ENCODE measurements at regions not wholly inside any gene's neighbourhood (a gene's known extent, or its start where the extent isn't known, plus 50 kb on each side); places are given as distances from the start of the nearest gene placed in this dataset.

GRCh38 chr12:19794116-19794515, 354.8 kb downstream of the AEBP2 start:
- H3K4me1 ChIP-seq (ENCODE audit: control insufficient read depth, insufficient read depth, low read length, poor library complexity, severe bottlenecking) = no peaks in the 10 kb centered on the region
- H3K9me3 ChIP-seq (ENCODE audit: control insufficient read depth, low read length) = no peaks in the 10 kb centered on the region
- no peaks in the 10 kb centered on the region for H3K36me3 ChIP-seq (ENCODE audit: control insufficient read depth, insufficient read depth, low read length)
- H3K4me3 ChIP-seq (ENCODE audit: extremely low read depth, insufficient read depth, low read length, poor library complexity, severe bottlenecking) = no peak overlapping the region
- 83% methylated on average over 1 of the region's 1 CpG; no CpG with 5 or more reads in 1 of the 2 experiments for WGBS, 2 experiments (ENCODE audit: insufficient coverage in 2 of 2)
- no peak overlapping the region for H3K27ac ChIP-seq (ENCODE audit: low read depth, low read length, severe bottlenecking)

DNA sequence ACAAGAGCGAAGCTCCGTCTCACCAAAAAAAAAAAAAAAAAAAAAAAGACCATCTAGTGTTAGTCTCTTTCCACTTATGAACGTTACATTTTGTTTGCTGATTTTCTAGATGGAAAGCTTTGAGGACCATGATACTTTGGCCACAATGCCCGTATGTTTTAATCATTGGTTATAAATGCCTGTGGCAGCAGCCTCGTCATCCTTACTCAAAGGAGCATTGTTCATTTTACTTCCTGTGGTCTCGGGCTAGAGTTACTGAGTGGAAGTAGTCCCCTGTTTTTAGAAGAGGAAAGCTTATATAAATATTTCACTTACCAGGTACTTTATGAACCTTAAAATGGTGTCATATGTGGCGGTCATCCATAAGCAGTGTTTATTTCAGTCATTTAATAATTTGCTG, 359.9 kb downstream of the AEBP2 start:
- Histone ChIP-seq H3K27ac (ENCODE audit: low read depth, low read length, severe bottlenecking) (no peak overlapping the region), H3K36me3 (ENCODE audit: control insufficient read depth, insufficient read depth, low read length) (no peaks in the 10 kb centered on the region)
- 86 to 100% methylated on average over 3 to 4 of the region's 7 CpGs for WGBS, 2 experiments (ENCODE audit: insufficient coverage in 2 of 2)

GRCh38 chr12:19799895-19800602, 360.8 kb downstream of the AEBP2 start:
- no peaks in the 10 kb centered on the region for H3K4me1 ChIP-seq (ENCODE audit: control insufficient read depth, insufficient read depth, low read length, poor library complexity, severe bottlenecking)
- WGBS, 2 experiments (ENCODE audit: insufficient coverage in 2 of 2) = 93 to 100% methylated on average over 1 to 4 of the region's 5 CpGs
- H3K27ac ChIP-seq (ENCODE audit: low read depth, low read length, severe bottlenecking) = no peak overlapping the region
- no peak overlapping the region for H3K4me3 ChIP-seq (ENCODE audit: extremely low read depth, insufficient read depth, low read length, poor library complexity, severe bottlenecking)
- no peaks in the 10 kb centered on the region for H3K9me3 ChIP-seq (ENCODE audit: control insufficient read depth, low read length)
- H3K36me3 ChIP-seq (ENCODE audit: control insufficient read depth, insufficient read depth, low read length) = no peaks in the 10 kb centered on the region

More for the DNA sequence above, 359.9 kb downstream of the AEBP2 start:
- Histone ChIP-seq H3K4me1 (ENCODE audit: control insufficient read depth, insufficient read depth, low read length, poor library complexity, severe bottlenecking) (no peaks in the 10 kb centered on the region), H3K4me3 (ENCODE audit: extremely low read depth, insufficient read depth, low read length, poor library complexity, severe bottlenecking) (no peak overlapping the region), H3K9me3 (ENCODE audit: control insufficient read depth, low read length) (no peaks in the 10 kb centered on the region)

DNA sequence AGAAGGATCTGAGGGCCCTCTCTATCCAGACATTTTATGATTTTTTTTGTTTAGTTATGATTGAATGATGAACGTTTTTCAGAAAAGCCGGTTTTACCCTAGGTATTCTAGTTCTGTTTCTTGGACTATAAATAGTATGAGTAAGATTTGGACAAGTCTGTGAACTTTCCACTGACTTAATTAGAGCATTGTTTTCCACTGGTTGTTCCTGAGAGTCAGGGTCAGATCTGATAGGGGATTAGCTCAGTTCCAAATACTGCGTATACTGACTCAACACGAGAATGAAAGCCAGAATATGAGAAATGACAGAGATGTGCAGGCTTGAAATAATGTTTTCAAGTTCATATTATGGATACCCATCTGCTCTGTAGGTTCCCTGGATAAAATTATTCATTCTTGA, 361.6 kb downstream of the AEBP2 start:
- no peaks in the 10 kb centered on the region for H3K9me3 ChIP-seq (ENCODE audit: control insufficient read depth, low read length)
- no peak overlapping the region for H3K4me3 ChIP-seq (ENCODE audit: extremely low read depth, insufficient read depth, low read length, poor library complexity, severe bottlenecking)
- H3K4me1 ChIP-seq (ENCODE audit: control insufficient read depth, insufficient read depth, low read length, poor library complexity, severe bottlenecking) = no peaks in the 10 kb centered on the region
- H3K36me3 ChIP-seq (ENCODE audit: control insufficient read depth, insufficient read depth, low read length) = no peaks in the 10 kb centered on the region
- WGBS, 2 experiments (ENCODE audit: insufficient coverage in 2 of 2) = 90% methylated on average over 2 of the region's 4 CpGs; no CpG with 5 or more reads in 1 of the 2 experiments
- H3K27ac ChIP-seq (ENCODE audit: low read depth, low read length, severe bottlenecking) = no peak overlapping the region

DNA sequence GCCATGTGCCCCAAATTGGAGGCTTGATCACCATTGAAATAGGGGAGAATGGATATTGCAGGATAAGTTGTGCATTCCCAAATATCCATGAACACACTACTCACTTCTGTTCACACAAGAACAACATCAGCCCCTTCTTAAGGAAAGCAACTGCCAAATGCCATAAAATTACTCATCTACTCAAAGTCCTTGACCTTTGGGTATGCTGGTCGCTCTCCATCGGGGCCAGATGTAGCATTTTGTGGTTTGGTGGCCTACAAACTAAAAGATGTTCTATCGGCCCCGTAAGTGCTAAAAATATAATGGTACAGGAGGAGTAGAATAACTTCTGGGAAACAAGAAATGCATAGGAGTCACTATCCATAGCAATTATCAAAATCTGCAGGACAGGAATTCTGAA, 362.6 kb downstream of the AEBP2 start:
- H3K27ac ChIP-seq (ENCODE audit: low read depth, low read length, severe bottlenecking) = no peak overlapping the region
- H3K4me1 ChIP-seq (ENCODE audit: control insufficient read depth, insufficient read depth, low read length, poor library complexity, severe bottlenecking) = no peaks in the 10 kb centered on the region
- 100% methylated on average over 1 of the region's 4 CpGs; no CpG with 5 or more reads in 1 of the 2 experiments for WGBS, 2 experiments (ENCODE audit: insufficient coverage in 2 of 2)
- no peaks in the 10 kb centered on the region for H3K9me3 ChIP-seq (ENCODE audit: control insufficient read depth, low read length)
- H3K4me3 ChIP-seq (ENCODE audit: extremely low read depth, insufficient read depth, low read length, poor library complexity, severe bottlenecking) = no peak overlapping the region
- H3K36me3 ChIP-seq (ENCODE audit: control insufficient read depth, insufficient read depth, low read length) = no peaks in the 10 kb centered on the region

DNA sequence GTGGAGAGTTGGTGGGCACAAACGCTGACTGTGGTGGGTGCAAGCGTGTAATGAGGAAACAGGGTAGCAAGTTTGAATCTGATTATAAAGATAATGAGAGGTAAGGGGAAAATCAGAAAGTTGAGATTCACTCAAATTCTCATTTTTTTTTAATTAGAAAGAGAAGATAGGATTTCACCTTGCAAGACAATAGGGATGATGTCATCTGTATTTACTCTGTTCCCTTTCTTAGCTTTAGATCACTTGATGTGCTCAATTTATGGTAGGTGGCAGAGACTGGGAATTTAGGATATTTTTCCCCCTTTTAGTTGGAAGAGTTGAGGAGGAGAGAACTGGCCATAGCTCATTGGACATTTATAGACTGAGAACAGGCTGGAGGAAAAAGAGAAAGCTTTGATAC, 363.6 kb downstream of the AEBP2 start:
- no peak overlapping the region for H3K4me3 ChIP-seq (ENCODE audit: extremely low read depth, insufficient read depth, low read length, poor library complexity, severe bottlenecking)
- H3K9me3 ChIP-seq (ENCODE audit: control insufficient read depth, low read length) = no peaks in the 10 kb centered on the region
- H3K4me1 ChIP-seq (ENCODE audit: control insufficient read depth, insufficient read depth, low read length, poor library complexity, severe bottlenecking) = no peaks in the 10 kb centered on the region
- 80 to 100% methylated on average over 1 to 2 of the region's 2 CpGs for WGBS, 2 experiments (ENCODE audit: insufficient coverage in 2 of 2)
- no peak overlapping the region for H3K27ac ChIP-seq (ENCODE audit: low read depth, low read length, severe bottlenecking)
- no peaks in the 10 kb centered on the region for H3K36me3 ChIP-seq (ENCODE audit: control insufficient read depth, insufficient read depth, low read length)

DNA sequence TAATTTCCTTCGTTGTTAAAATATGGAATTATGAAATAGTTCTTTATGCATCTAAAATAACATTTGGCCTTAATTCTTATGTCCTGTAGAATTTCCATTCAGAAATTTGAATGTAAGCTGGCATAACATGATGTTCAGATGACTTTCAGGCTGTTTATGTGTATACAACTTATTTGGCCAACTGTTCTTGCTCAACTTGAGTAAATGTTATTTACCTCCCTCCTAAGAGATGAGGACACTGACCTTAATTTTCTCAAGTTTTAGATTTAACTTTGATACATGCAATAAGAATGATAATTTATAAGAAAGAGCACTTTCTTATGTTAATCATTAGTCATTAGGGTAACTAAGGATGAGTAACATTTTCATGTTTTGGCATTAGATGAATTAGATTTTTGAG, 365.4 kb downstream of the AEBP2 start:
- H3K4me3 ChIP-seq (ENCODE audit: extremely low read depth, insufficient read depth, low read length, poor library complexity, severe bottlenecking) = no peak overlapping the region

GRCh38 chr12:19808371-19808770, 369.1 kb downstream of the AEBP2 start:
- 90 to 100% methylated on average over 1 of the region's 2 CpGs for WGBS, 2 experiments (ENCODE audit: insufficient coverage in 2 of 2)
- no peaks in the 10 kb centered on the region for H3K9me3 ChIP-seq (ENCODE audit: control insufficient read depth, low read length)

More for the DNA sequence above, 365.4 kb downstream of the AEBP2 start:
- no peaks in the 10 kb centered on the region for H3K4me1 ChIP-seq (ENCODE audit: control insufficient read depth, insufficient read depth, low read length, poor library complexity, severe bottlenecking)
- H3K27ac ChIP-seq (ENCODE audit: low read depth, low read length, severe bottlenecking) = no peak overlapping the region
- H3K9me3 ChIP-seq (ENCODE audit: control insufficient read depth, low read length) = no peaks in the 10 kb centered on the region
- H3K36me3 ChIP-seq (ENCODE audit: control insufficient read depth, insufficient read depth, low read length) = no peaks in the 10 kb centered on the region
- WGBS, 2 experiments (ENCODE audit: insufficient coverage in 2 of 2) = no CpG with 5 or more reads among the region's 1 CpG

GRCh38 chr12:19810213-19810612, 370.9 kb downstream of the AEBP2 start:
- no peak overlapping the region for H3K4me3 ChIP-seq (ENCODE audit: extremely low read depth, insufficient read depth, low read length, poor library complexity, severe bottlenecking)
- H3K36me3 ChIP-seq (ENCODE audit: control insufficient read depth, insufficient read depth, low read length) = no peaks in the 10 kb centered on the region
- H3K9me3 ChIP-seq (ENCODE audit: control insufficient read depth, low read length) = no peaks in the 10 kb centered on the region
- WGBS, 2 experiments (ENCODE audit: insufficient coverage in 2 of 2) = 100% methylated on average over 1 of the region's 1 CpG; no CpG with 5 or more reads in 1 of the 2 experiments
- no peak overlapping the region for H3K27ac ChIP-seq (ENCODE audit: low read depth, low read length, severe bottlenecking)
- H3K4me1 ChIP-seq (ENCODE audit: control insufficient read depth, insufficient read depth, low read length, poor library complexity, severe bottlenecking) = no peaks in the 10 kb centered on the region

More at GRCh38 chr12:19808371-19808770, 369.1 kb downstream of the AEBP2 start:
- Histone ChIP-seq H3K4me1 (ENCODE audit: control insufficient read depth, insufficient read depth, low read length, poor library complexity, severe bottlenecking) (no peaks in the 10 kb centered on the region), H3K27ac (ENCODE audit: low read depth, low read length, severe bottlenecking) (no peak overlapping the region), H3K36me3 (ENCODE audit: control insufficient read depth, insufficient read depth, low read length) (no peaks in the 10 kb centered on the region), H3K4me3 (ENCODE audit: extremely low read depth, insufficient read depth, low read length, poor library complexity, severe bottlenecking) (no peak overlapping the region)

DNA sequence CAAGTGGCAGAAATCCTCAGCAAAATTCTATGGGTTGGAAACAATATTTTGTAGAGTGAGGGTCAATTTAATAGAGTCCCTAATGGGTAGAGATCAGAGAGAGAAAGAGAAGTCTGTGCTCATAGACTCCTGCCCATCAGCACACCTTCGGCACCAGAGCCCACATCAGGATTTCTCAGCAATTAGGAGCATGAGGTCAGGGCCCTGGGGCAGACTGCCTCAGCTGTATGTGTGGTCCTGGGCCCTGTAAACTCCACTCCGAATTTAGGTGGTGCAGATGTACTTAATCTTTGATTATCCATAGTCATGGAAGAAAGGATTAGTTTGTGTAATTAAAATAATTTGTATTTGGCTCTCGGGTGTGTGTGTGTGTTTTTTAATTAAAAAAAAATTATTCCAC, 372.6 kb downstream of the AEBP2 start:
- no CpG with 5 or more reads among the region's 3 CpGs for WGBS, 2 experiments (ENCODE audit: insufficient coverage in 2 of 2)
- no peaks in the 10 kb centered on the region for H3K9me3 ChIP-seq (ENCODE audit: control insufficient read depth, low read length)
- no peaks in the 10 kb centered on the region for H3K36me3 ChIP-seq (ENCODE audit: control insufficient read depth, insufficient read depth, low read length)

DNA sequence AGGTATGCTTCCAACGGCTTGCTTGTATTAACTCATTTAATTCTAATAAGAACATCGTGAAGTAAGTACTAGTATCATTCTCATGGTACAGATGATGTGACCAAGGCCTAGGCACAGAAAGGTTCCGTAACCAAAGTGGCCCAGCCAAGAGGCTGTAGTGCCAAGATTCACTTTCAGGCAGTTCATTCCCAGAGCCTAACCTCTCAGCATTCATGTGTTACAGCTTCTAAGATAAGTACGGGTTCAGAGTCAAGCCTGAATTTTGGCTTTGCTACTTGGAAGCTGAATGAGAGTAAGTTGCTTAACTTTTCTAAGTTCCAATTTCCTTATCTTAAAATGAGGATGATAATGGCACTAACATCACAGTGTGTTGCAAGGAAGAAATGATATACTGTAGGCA, 379.9 kb downstream of the AEBP2 start:
- WGBS, 2 experiments (ENCODE audit: insufficient coverage in 2 of 2) = 67 to 100% methylated on average over 1 to 3 of the region's 4 CpGs
- no peak overlapping the region for H3K4me3 ChIP-seq (ENCODE audit: extremely low read depth, insufficient read depth, low read length, poor library complexity, severe bottlenecking)
- H3K36me3 ChIP-seq (ENCODE audit: control insufficient read depth, insufficient read depth, low read length) = no peaks in the 10 kb centered on the region
- no peaks in the 10 kb centered on the region for H3K9me3 ChIP-seq (ENCODE audit: control insufficient read depth, low read length)
- no peaks in the 10 kb centered on the region for H3K4me1 ChIP-seq (ENCODE audit: control insufficient read depth, insufficient read depth, low read length, poor library complexity, severe bottlenecking)
- H3K27ac ChIP-seq (ENCODE audit: low read depth, low read length, severe bottlenecking) = no peak overlapping the region

More for the DNA sequence above, 372.6 kb downstream of the AEBP2 start:
- no peak overlapping the region for H3K27ac ChIP-seq (ENCODE audit: low read depth, low read length, severe bottlenecking)
- H3K4me1 ChIP-seq (ENCODE audit: control insufficient read depth, insufficient read depth, low read length, poor library complexity, severe bottlenecking) = no peaks in the 10 kb centered on the region
- H3K4me3 ChIP-seq (ENCODE audit: extremely low read depth, insufficient read depth, low read length, poor library complexity, severe bottlenecking) = no peak overlapping the region
